SKM-1 (cell line): ENCODE measurements at regions not wholly inside any gene's neighbourhood (a gene's known extent, or its start where the extent isn't known, plus 50 kb on each side); places are given as distances from the start of the nearest gene placed in this dataset.

Source experiments
- DNase-seq: peaks from one replicate; lab custom pipeline; 2025; ENCODE audit not compliant: unreplicated experiment; lab: John Stamatoyannopoulos, UW

DNA sequence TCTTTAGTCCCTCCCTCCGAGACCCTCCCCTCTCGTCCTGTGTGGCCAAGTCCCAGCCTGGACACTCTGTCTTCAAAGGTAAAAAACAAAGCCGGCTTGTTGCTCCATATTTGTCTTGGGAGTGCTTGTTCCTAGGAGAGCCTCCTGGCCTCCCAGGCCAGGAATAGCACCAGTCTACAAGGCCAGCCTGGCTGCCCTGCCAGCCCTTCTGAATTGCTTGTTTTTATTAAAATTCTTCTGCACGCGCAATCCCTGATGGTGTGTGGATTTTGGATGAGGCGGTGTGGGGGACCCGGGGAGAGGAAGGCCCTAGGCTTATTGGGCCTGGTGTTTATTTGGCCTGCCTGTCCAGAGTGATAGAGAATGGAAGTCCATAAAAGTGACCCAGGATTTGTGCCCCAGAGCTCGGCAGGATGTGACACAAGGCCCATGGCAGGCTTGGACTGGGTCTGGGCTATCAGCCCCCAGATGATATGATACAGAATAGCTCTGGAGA, 297.3 kb downstream of the CYP26B1 start:
- no peak for DNase-seq

DNA sequence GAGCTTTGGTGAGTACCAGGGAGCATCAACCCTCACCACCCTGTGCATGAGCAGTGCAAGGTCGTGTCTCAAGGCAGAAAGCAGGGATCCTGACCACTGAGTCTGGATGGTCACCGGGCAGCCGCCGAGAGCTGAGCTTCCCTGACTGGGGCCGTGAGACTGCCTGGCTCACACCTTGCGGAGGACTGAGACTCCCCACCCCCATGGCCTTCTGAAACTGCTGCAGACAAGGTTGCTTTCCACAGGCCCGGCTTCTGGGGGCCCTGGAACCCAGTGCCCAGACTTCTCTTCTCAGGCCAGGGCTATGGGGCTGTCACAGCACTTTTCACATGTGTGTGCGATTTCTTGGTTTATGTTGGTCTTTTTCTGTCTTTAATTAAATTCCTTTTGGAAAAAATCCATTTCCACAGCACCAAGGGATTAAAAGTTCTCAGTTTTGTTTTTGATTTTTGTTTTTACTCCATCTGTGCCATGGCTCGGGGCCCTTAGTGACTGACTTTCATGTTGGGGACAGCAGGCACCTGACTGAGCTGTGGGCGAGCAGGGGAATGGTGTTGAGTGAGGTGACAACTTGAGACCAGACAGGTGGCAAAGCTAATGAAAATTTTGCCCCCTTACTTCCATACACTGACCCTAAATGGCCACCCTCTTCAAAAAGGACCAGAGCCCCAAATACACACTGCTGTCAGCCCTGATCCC, 297.9 kb downstream of the CYP26B1 start:
- DNase-seq = no peak

DNA sequence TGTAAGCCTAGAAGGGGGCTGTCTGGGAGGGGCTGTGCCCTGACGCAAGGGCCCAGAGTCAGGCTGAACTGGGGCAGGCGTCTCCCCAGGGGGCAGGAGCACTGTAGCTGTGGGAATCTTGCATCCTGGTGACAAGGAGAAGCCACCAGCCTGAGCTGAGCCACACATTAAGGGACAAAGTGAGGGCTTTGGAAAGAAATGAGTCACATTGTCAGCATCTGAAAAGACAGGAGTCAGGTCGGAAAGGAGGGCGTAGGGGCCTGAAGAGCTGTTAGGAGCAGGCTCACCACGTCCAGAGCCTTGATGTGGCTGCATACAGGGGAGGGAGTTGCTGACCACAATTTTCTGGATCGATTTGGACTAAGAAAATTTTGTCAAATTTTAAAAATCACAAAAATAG, 298.6 kb downstream of the CYP26B1 start:
- DNase-seq = no peak

DNA sequence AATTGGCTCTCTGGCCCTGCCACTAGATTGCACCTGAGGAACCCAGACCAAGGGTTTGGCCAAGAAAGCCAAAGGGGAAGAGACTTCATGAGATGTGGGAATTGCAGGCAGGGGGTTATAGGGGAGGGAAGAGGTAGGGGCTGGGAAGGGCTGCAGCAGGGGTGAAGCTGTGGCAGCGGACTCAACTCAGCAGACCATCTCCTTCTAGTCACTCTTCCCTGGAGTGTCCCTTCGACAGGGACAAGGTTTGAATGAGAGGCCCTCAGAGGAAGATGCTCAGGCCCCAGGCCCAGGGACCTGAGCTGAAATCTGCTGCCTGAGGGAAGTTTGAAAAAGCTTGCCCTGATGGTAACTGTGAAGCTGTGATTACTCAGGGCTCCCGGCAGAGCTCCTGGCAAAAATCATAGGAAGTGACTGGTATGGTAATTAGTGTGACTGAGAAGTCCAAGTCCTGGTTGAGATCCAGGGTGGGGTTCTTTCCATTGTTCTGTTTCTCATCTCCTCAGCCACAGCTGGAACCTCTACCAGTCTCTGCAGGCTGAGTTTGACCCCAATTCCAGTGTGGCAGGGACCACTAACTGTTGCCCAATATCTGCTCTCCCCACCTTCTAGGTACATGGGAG, 300.9 kb downstream of the CYP26B1 start:
- no peak for DNase-seq

DNA sequence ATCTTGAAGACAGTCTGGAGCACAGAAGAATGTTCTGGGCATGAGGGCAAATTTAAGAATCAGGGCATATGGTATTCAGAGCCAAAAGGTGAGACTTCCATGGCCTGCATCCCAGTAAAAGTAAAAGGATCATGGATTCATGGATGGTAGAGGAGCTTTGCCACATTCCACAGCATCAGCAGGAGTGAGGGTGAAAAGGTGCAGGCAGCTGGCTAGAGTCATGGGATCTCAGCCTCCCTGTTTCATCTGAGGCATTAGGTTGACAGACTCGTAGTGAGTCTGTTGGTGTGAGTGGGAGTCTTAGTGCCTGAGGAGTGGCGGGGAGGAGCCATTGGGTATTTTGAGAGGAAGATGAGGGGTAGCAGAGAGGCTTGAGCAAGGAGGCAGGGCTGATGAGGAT, 301.6 kb downstream of the CYP26B1 start:
- DNase-seq = no peak

DNA sequence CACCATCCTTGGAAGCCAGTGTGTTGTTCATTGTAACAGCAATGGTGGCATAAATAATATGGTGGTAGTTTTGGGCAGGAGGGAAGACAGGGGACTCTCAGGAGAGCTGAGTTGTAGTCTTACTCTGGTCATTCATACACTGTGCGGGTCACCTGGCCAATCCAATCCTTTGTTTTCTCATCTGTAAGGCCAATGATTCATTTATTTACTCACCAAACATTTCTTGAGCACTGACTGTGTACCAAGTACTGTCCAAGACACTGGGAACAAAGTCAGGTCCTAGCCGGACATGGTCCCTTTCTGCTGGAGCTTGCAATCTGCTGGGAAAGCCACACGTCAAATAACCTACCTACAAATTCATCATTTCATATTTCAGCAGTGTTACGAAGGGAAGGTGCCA, 302.7 kb downstream of the CYP26B1 start:
- DNase-seq = no peak

DNA sequence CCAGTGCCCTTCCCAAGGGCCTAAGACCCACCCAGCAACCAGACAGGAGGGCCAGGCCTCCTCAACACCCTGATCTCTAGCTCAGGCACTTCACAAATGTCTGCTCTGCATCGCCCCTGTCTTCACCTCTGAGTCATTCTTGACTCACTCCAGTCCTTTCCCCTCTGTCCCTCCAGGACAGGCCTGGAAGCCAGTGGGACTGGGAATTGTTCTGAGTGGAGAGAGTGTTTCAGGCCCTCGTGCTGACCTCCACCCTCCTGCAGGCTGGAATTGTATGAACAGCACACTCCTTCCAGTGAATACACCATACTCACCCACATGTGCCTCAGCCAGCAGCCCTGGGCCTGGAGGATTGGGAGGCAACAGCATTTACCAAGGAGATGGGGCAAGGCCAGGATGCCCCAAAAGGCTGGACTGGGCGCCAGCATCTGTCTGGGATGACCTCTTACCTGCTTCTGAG, 304.2 kb downstream of the CYP26B1 start:
- DNase-seq = no peak

DNA sequence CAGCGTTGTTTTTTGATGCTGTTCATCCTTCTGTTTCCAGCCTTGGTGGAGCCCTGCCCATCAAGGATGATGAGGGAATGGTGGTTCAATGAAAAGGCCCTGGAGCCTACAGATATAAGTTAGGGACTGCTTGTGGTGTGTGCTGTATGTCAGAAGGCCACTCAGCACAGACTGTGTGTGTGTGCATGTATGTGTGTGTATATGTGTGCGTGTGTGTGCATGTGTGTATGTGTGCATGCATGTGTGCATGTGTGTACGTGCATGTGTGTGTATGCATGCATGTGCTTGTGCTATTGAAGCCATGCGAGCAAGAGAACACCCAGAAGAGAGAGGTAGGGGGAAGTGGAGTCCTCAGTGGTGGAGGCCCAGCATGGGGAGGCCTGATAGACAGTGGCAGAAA, 304.9 kb downstream of the CYP26B1 start:
- DNase-seq = no peak

DNA sequence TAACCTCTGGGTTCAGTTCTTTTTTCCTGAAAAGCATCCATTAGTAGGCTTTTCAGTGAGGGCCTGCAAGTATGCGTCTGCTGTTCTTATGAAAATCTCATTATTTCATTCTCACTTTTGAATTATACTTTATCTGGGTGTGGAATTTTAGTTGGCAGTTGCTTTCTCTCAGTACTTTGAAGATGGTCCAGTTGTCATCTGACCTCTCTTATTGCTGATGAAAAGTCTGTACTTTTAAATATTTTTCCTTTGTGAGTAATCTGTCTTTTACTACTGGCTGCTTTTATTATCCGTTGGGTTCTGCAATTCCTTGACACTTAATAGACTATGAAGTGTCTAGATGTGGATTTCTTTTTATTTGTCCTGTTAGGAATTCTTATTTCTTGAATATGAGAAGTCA, 307.8 kb downstream of the CYP26B1 start:
- DNase-seq = no peak

DNA sequence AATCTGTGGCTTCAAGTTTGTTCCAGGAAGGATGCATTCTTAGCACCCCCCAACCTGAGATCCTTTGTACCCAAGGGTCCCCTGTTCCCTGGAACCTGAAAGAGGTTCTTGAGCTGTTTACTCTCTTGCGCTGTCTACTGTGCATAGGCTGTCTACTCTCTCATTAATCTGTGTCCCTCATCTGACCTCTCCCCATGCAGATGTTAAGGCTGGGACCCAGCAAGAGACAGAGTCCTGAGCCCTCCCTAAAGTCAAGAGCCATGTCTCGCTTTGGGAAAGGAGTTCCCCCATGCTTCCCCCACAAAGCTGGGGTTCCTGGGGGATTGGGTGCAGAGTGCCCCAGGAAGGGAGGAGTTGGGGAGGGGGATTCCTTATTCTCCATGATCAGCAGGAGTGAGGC, 312.9 kb downstream of the CYP26B1 start:
- DNase-seq = no peak

DNA sequence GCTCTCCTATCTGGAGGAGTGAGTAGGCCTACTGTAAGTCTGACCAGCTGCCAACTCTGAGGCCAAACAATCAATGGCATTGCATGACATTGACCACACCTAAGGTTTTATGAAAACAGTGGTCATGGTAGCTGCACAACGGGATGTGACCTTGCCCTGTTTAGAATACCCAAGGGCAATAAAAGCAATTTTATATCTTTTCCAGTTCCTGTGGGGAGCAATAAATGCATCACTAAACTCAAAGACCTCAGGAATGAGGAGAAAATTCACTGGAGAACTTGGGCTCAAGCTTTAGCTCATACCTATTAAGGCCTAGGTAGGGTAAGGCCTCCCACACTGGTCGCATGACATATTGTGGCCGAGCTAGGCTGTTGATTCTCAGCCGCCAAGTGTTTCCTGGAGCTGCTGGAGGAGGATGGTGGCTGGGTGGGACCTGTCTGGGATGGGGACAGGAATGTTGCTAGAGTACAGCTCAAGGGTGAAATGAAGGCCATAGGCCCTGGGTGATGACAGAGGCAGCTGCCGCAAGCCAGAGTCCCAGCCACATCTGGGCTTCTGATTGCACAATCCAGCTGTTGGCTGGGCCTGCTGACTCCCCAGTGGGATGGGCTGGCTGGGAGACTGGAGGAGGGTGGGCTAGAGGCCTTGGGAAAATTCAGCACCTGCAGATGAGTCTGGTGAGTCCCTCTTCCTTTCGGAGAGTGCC, 313.7 kb downstream of the CYP26B1 start:
- no peak for DNase-seq

DNA sequence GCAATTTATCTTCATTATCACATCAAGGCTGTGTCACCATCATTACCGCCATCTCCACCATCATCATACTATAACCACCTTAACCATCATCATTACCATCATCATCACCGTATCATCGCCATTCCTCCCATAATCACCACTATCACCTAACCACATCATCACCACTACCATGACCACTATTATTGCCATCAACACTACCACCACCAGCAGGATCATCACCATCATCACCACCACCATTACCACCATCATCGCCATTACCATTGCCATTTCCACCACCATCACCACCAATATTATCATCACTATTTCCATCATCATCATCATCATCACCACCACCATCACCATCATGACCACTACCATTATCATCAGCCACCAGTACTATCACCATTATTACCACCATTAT, 314.4 kb downstream of the CYP26B1 start:
- DNase-seq = no peak

DNA sequence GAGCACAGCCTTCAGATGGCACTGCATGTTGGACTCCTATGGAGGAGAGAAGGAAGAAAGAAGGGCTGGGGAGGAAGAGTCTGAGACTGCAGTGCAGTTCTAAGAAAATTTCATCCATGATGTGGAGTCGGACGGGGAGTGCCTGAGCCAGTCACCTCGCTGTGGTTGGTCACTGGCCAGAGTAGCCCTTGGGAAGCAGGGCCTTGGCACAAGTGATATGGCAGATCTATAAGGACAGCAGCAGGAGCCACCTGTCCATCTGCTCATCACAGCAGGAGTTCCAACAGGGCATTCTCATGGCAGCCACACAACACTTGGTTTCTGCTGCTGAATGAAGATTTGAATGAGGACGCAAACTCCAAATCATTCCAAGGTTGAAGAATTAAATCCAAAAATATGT, 314.8 kb downstream of the CYP26B1 start:
- DNase-seq = no peak

DNA sequence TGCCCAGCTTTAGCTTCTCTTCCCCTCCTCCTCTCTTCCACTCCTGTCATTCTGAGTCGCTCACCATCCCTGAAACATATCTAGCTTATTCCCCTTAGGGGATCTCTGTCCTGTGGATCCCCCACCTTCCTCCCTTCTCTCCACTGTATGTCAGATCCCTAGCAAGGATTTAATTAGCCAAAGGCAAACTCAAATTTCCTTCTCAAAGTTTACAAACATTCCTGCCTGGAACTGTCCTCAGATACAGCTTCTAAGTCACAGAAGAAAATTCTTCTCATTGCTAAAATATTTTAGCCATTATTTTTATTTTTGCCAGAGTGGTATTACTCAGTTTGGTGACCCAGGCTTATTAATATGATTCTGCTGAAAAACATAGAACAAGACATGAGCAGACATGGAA, 315.3 kb downstream of the CYP26B1 start:
- no peak for DNase-seq

DNA sequence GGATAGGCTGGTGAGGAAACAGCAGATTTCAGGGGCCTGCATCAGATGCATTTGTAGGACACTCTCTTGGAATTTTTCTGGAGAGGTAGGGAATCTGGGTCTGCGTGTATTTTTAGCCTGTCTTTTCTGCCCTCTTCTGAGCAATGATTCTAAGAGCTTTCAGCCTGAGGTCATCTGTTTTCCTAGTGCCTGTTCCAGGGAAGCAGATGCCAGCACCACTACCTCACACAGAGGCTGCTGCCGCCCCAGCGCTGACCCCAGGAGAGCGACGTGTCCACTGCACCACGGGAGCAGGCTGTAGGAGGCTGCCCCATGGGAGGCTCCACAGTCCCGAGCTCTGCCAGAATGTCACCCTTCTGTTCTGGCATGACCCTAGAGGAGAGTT, 316.5 kb downstream of the CYP26B1 start:
- no peak for DNase-seq

DNA sequence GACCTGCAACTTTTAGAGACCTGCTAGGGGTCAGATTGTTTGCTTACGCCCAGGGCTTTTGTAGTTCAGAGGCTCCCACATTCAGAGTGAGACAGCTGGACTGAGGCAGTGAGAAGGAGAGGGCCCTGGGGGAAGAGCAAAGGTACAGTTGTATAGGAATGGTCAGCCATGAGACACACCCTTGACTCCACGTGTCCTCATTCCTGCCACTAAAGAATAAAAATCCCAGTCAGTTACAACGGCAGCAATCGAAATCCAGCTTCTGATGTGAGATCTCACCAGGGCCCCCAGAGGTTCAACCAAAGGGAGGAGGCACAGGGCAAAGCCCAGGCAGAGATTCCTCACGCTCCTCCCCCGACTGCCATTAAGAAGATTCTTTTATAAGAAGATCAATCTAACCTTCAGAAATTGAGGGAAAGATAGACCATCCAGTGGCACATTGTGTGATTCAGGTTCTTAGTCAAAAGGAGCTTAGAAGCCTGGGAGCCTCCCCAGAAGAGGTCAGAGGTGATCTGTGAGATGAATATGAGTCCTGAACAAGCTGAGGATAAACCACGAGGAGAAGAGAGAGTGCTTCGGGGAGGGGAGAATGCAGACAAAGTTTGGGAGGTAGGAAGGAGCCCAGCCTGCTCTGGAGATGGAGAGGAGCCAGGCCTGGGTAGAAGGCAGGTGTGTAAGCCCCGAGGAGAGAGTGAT, 317.0 kb downstream of the CYP26B1 start:
- DNase-seq = no peak

DNA sequence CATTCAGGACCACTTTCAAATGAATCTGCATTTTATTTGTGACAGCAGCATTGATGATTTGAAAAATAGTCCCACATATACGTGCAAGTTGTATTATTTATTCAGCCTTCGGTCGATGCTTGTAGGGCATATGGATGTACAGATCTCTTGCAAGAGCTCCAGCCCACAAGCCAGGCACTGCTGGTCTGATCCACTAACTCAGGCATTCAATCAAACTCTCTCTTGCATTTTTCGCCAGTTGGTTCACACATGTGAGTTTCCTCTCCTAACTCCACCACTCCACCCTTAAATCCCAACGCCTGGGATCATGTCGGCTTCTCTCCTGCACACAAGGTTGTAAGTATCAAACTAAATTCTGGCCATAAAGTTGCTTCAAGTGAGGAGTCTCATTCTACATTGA, 318.7 kb downstream of the CYP26B1 start:
- DNase-seq = no peak

DNA sequence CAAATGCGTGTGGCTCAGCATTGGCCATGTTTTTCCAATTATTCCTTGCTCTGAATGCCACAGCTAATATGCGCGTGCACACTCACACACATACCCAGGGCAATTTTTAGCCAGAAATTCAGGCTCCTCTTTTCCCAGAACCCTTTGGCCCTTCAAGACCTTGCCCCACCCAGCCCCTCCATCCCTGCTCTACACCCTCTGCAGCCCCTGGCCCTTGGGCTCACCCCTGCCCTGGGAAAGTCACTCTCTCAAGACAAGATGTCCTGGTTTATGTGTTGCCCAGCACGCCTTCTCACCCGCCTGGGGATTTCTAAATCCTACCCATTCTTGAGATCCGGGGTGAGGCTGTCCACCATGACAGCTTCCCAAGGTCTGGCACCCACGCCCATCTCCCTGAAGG, 319.7 kb downstream of the CYP26B1 start:
- DNase-seq = no peak

DNA sequence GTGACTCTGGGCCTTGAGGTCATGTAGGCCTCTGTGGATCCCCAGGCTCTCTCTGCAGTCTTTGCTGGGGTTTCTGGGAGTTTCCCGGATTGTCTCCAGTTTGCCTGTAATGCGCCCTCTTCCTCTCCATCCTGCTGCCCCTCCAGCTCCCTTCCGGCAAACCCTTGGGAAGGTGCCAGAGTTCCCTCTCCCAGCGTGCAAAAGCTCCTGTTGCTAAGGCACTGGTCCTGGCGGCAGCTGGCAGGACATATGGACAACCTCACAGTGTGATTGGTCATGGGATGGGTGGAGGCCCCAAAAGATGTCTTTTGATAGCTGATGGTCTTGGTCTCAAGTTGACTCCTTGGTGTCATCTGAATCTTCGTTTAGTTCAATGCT, 320.1 kb downstream of the CYP26B1 start:
- no peak for DNase-seq

DNA sequence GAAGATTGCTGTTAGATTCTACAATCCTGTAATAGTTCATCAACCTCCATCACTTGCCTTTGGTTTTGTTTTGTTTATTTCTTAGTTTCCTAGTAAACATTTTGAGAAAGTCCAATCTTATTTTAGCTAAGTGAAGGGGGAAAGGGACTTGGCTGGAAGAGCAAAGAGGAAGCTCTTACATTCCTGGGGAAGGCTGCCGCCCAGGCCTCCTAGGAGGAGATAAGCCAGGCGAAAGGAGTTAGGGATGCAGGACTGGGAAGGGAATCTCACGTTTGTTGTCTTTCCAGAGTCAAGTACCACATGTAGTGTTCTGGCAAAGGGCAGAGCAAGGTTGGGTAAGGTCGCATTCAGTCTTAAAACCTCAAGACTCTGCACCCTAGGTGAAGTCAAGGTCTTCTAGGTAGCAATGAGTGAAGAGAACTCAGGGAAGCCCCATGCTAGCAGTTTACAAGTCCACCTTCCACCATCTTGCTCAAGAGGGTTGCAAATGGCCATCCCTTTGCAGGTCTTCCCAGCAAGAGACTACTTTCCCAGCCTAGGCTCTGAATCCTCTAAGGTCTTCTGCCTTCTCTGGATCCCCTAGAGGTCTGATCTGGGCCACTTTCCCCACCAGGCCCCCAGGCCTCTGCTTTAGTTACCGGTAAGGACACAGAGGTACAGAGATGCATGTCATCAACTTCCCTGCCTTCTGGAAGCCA, 320.7 kb downstream of the CYP26B1 start:
- no peak for DNase-seq

DNA sequence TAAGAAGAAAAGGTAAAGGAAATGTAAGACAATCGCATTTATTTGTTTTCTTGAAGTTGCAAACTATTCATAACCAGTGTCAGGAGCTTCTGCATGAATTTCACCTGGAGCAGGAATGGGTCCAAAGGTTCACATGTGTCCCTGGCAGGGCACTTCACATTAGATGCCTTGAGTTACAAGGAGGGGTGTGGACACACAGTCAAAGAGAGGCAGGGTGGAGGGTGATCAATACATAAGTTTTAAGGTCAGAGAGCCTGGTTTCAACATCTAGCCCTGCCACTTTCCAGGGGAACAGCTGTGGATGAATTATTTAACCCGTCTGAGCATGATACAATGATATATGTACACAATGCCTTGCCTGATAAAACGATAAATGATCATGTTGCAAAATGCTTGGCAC, 321.4 kb downstream of the CYP26B1 start:
- no peak for DNase-seq
